Germinal center (tissue), 1 donor: ENCODE measurements at regions not wholly inside any gene's neighbourhood (a gene's known extent, or its start where the extent isn't known, plus 50 kb on each side); places are given as distances from the start of the nearest gene placed in this dataset.

Experiments used
- DNase-seq: peaks from one replicate; pipeline ENCODE4 v3.0.0; 2012; ENCODE audit warnings: mixed read lengths, low spot score

- DNase-seq: no peak
Measured at GRCh38 chr15:77753939-77754338, 121.2 kb upstream of the LINGO1 start.

DNA sequence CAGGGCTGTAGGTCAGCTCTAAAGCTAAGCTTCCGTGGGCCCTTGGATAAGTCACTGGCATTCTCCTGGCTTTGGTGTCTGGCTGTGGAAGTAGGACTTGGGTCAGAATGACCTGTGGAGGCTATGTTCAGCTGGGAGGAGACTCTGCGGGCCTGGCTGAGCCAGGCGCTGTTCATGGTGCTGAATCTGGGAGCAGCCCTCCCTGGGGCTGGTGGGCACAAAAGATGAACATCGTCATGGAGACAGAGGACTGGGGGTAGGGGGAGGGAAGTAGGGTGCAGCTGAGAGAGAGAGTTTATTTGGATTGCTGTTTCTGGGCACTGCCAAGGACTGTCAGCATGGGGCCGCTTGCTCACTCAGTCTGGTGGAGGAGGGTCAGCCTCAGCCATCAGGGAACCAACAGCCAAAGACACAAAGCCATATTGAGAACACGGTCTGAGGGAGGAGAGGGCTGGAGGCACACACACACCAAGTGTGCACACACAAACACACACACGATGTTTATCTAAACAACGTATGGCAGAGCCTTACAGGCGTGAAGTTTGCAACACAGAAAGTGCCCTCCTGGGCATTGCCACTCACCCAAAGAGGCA, 120.7 kb upstream of the LINGO1 start:
- no peak for DNase-seq

DNA sequence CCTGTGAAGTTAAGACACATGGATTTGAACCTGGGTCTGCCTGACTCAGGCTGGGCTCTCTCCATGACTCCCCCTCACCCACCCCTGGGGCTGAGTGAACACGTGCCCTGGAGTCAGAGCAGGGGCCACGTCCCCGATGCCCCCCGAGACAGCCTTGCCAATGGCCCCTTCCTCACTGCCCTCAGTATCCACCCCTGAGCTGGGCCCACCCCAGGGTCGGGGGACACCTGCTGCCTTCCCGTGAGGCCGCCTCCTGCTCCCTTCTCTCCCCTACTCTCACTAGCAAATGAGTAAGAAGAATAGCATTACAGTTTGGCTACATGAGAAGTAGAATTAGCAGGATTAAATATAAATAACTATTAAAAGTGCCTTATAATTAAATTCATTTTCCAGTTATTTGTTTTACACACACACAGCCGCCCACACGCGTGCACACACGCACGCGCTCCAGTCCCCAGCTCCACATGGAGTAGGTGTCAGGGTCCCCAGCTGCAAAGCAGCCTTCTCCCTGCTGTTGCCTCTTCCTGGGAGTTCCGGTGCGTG, 117.4 kb upstream of the LINGO1 start:
- DNase-seq: no peak

DNA sequence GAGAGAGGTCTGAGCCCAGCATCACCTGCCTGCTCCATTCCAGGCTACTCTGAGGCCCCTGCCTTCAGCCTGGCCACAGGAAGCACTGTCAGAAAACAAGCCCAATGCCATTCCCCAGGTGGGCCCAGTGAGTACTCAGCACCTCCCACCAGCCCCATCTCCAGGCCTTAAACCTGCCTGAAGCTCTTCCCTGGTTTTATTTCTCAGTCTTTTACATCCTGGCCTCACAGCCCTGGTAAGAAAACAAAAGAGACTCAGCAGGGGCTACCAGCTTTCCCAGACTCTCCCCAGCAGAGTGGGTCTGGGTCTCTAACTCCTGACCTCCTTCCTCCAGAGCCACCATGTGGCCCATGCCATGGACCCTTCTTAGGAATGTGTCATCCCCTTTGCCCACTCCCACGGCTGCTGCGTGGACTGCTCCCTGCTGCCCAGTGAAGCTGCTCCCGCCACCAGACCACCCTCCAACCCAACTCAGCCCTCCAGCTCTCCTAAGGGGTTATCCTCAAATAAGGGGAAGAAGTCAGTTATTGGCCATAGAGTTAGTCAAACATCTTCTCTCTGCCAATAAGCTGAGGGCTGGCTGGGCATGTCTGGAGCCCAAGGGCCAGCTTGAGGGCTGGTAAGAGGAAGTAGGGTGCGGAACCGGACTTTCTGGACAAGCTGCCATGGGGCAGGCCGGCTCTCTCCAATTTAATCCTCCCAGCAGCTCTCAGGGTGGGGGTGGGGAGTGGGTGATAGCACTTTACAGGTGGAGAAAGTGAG, 116.7 kb upstream of the LINGO1 start:
- DNase-seq: no peak

DNA sequence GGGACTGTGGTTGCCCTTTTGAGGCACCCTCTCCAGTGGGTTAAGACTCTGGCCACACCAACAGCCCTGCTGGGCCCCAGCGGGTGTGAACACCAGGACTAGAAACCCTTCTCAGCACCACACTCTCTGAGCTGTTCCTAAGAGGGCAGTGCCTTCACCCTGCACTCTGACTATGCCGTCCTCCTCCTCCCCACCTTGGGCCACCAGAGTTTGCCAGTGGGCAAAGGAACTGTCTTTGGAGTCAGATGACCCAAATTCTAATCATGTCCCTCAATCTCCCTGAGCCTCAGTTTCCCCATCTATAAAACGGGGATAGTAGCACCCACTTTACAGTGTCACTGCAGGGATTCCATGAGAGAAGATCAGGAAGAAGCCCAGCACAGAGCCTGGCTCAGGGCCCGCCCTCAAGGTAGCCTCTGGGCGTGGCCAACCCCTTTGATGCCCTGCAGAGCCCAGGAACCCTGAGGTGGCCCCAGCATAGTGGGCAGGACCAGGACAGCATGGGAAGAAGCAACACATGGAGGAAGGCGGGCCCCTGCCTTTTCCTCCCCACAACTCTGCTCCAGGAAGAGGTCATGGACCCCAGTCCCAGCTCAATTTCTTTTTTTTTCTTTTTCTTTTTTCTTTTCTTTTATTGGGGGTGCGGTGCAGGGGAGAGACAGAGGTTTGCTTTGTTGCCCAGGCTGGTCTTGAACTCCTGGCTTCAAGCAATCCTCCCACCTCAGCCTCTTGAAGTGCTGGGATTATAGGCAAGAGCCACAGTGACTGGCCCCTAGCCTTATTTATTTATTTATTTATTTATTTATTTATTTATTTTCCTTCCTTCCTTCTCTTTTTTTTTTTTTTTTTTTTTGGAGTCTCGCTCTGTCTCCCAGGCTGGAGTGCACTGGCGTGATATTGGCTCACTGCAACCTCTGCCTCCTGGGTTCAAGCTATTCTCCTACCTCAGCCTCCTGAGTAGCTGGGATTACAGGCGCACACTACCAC, 115.7 kb upstream of the LINGO1 start:
- no peak for DNase-seq

GRCh38 chr15:77747175-77748077, 114.7 kb upstream of the LINGO1 start:
- no peak for DNase-seq

DNA sequence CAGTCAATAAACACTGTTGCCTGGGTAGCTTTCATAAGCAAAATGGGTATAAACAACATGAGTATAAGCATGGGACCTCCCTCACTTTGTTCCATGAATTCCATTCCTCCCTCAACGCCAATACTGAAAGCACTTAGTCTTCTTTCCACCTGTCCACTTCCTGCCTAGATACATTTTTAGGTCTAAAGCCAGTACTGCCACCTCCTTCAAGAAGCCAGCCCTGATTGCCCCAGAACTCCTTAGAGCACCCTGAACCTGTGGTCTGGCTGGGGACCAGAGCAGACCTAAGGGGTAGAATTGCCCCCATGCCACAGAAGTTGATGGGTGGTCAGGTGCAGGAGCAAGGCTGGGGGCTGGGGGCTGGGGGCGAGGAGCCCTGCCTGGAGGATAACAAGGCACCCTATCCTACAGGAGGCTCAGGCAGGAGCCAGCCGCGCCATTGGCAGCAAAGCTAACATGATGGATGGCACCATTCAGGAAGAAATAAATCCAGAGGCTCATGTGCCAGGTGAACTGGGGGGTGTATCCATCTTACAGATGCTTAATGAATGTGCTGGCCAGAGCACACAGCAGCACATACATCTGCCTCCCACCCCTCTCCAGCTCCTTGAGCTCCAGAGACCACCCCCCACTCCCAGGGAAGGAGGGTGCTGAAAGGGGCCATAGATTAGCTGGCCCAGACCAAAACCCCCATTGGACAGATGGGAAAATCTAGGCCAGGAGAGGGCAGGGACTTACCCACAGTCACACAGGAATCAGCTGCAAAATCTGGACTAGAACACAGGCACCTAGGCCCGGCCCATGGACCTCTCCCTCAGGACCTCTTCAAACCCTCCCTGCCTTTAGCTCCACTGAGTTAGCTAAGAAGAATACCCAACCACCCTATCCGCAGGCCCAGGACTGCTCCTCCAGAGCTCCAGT, 113.8 kb upstream of the LINGO1 start:
- no peak for DNase-seq

GRCh38 chr15:77744398-77744797, 111.7 kb upstream of the LINGO1 start:
- DNase-seq: no peak

- DNase-seq: no peak
Measured at GRCh38 chr15:77742570-77742969, 109.9 kb upstream of the LINGO1 start.

DNA sequence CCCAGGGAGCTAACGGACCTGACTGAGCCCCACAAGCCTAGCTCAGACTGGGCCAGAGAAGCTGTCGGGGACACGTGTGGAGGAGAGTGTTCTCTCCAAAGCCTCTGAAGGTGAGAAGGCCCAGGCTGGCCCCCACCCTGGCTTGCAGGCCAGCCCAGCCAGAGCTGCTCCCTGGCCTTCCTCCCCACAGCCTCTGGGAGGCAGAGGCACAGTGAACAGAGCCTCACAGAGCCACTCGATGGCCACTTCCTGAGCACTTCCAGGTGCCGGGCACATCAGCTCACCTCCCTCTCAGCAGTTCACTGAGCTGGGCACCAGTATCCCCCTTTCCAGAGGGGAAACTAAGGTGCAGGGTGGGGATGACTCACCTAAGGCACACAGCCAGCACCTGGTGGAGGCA, 109.4 kb upstream of the LINGO1 start:
- no peak for DNase-seq

DNA sequence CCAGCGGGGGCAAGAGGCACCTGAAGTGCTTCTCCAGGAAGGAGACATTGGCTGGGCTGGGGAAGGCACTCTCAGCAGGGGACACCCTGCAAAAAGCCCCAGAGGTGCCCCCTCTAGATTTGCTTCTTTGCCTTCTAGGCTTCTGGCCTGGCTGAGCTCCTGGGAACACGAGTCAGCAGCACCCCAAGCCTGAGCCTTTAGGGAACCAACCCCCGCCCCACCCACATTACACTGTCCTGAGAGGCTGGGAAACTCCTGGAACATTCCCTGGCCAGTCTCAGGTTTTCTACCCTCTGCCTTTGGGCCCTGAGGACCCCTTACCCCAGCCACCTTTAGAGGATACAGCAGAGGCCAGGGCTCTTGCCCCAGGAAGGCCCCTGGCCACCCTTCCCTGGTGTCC, 108.4 kb upstream of the LINGO1 start:
- no peak for DNase-seq

DNA sequence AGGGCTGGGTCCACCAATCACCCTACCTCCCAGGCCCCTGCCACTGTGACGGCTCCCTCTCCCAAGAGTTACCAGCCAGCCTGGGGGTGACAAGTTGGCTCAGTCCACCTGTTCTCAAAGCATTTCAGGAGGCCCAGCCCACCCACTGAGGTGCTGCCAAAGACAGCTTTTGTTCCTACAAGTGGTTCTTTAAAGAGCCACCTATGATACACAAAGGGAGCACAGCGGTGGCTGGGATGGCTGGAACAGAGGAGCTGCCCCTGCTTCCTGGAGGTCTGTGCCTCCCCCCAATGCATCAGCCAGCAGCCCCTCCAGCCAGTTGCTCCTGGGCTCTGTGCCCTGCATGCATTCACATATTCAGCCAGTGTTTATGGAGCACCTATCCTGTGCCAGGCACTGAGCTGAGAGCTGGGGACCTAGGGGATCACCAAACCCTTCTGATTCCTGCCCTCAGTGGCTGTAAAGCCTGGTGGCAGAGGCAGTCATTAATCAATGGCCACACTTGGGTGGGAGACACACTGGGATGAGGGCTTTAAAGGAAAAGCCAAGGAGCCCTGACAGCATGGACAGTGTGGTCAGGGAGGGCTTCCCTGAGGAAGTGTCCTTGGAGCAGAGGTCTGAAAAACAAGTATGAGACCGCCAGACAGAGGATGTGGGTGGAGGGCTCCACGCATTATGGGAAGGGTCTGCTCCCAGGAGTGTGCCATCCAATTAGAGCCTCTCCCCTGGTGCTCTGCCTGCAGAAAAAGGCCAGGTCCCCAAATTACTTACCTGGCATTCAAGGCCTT, 107.1 kb upstream of the LINGO1 start:
- DNase-seq: no peak

GRCh38 chr15:77738441-77739302, 106.0 kb upstream of the LINGO1 start:
- no peak for DNase-seq

- no peak for DNase-seq
Measured at GRCh38 chr15:77738038-77738370, 105.3 kb upstream of the LINGO1 start.

DNA sequence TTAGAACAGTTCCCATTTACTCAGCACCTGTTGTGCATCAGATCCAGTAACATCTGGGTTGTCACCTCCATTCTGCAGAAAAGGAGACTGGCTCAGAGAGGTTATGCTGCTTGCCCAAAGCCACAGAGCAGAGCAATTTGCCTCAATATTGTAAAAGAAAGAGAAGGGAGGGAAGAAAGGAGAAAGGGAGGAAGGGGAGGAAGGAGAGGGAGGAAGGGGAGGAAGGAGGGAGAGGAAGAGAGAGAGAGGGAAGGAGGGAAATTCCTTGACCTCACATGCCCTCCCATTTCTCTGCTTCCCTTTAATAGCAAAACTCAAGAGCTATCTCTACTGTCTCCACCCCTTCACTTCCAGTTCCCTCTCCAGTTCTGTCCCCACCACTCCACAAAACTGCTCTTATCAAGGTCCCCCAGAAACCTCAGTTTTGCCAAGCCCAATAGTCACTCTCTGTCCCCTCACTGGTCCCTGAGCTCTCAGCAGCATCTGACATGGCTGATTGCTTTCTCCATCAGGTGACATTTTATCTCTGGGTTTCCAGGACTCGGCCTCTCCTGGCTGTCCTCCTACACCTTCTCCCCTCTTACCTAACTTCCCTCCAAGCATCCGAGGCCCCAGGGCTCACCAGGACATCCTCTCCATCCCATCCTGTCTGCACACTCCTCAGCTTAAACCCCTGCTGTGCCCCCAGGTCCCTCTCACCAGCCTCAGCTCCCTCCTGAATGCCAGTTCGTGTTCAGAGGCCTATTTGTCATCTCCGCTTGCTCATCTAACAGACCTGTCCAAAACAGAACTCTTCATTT, 104.7 kb upstream of the LINGO1 start:
- DNase-seq: no peak

GRCh38 chr15:77734306-77734705, 101.6 kb upstream of the LINGO1 start:
- no peak for DNase-seq

- DNase-seq: no peak
Measured at GRCh38 chr15:77733579-77734300, 101.0 kb upstream of the LINGO1 start.
